ENCODE measurements at regions not wholly inside any gene's neighbourhood (a gene's known extent, or its start where the extent isn't known, plus 50 kb on each side); places are given as distances from the start of the nearest gene placed in this dataset.
"Not testable (repeated sequence)": the region's sequence is repeated elsewhere in the genome, so short reads cannot be mapped to it uniquely, and the experiment has no call there.

DNA sequence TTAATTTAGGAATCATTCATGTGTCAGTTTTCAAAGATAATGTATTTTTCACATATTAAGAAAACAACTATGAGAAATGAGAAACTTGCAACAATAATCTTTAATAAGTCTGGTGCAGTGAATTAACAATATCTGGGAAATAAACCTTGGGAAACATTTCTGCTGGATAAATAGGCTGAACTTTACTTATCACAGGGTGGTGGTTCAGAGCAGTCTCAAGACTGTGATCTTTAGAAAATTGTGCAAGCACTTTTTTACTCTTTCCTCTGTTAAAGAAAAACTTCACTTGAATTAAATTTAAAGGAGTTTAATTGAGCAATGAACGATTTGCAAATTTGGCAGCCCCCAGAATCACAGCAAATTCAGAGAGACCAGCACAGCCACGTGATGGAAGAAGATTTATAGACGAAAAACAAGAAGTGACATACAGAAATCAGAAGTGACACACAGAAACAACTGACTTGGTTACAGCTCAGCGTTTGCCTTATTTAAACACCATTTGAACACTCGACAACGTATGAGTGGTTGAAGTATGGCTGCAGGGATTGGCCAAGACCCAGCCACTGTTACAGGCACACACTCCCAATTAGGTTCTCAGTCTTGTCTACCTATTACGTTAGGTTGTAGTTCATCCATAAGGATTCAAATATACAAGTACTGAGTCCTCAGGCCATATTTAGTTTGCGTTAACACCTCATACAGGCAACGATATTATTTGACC lies 631.9 kb downstream of the SLCO4C1 start:
- no peak for DNase-seq (ENCODE audit: low read depth in 4 of 4, low spot score in 3 of 4)

DNA sequence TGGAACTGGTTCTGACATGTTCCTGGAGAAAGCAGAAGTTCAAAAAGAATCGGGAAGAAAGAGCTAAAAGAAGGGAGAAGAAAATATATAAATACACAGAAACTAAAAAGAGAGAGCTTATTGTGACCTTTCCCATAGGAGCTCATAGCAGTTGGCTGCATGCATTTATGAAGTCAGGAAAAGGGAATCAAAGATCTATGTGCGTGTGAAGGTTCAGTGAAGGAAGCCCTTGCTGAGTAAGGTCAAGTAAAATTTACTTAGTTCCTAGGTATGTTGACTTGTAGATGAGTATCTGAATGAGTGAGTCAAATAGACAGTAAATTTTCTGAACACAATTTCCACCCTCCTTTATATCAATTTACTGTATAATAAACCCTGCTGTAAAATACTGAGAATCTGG lies 632.5 kb downstream of the SLCO4C1 start:
- no peak for DNase-seq (ENCODE audit: low read depth in 4 of 4, low spot score in 3 of 4)

DNA sequence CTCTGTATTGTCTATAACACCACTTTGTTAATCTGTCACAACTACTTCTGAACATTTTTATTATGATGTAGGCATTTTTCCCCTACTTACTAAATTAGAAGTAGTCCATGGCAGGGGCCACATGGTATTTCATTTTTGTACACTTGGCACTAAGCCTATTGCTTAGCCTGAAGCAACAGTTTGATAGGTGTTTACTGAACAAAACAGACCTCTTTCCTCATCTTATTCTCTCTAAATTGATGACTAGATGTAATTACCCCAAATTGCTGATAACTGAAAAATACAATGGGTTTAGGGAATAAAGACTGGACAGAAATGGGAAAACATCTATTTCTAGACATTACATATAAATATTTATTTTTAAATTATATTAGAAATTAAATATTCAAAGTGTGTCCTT lies 633.8 kb downstream of the SLCO4C1 start:
- no peak for DNase-seq (ENCODE audit: low read depth in 4 of 4, low spot score in 3 of 4)

- no peak for DNase-seq (ENCODE audit: low read depth in 4 of 4, low spot score in 3 of 4)
These were observed 637.7 kb downstream of the SLCO4C1 start for GRCh38 chr5:101658433-101658832.

DNA sequence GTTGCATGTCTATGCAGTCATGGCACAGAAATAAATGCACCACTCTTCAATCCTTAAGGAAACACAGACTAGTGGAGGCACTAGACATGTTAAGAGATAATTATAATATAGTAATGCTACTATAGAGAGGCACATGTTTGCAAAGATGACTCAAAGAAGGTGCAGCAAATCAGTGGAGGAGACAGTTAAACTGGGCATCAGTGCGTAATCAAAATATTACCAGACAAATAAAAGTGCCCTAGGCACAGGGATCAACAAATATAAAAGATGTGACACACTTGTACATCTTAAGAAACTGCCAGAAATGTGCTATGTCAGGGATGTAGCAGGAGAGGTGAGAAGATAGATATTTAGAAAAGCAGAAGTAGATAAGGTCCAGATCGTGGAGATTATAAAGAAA lies 642.1 kb downstream of the SLCO4C1 start:
- DNase-seq (ENCODE audit: low read depth in 4 of 4, low spot score in 3 of 4), result no peak

- DNase-seq (ENCODE audit: low read depth in 4 of 4, low spot score in 3 of 4), result no peak
These were observed 648.2 kb downstream of the SLCO4C1 start for GRCh38 chr5:101647861-101648260.

DNA sequence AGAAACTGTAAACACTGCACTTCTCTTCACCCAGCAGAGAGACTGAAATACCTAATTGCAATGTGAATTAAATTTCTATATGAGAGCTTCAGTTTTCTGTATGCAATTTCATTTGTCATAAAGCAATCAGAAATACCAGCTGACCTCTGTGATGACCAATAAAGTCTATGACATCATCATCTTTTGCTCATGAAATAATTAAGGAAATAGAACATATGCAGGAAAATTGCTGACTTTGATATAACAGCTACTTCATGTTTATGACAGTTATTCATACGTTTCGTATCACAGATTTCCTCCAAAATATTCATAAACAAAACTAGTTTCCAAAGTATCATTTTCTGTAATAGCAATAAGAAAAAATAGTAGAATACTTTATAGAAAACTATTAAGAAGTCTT lies 652.3 kb downstream of the SLCO4C1 start:
- no peak for DNase-seq (ENCODE audit: low read depth in 4 of 4, low spot score in 3 of 4)

DNA sequence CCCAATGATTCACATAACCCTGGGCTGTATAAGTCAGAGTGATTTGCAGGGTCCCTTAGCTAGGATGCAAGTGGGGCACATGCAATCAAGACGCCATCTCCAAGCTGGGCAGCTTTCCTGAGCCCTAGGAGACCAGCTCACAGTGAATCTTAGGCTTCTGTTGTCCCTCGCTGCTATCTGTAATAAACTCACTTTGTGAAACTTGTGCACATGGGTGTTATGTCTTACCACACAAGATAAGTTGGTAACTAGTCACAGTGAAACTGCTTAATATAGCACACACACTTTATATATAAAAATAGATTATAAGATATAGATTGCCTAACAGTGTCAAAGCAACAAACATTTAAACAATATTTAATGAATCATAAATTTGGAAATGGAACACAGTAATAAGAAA lies 658.5 kb downstream of the SLCO4C1 start:
- DNase-seq (ENCODE audit: low read depth in 4 of 4, low spot score in 3 of 4), result no peak

DNA sequence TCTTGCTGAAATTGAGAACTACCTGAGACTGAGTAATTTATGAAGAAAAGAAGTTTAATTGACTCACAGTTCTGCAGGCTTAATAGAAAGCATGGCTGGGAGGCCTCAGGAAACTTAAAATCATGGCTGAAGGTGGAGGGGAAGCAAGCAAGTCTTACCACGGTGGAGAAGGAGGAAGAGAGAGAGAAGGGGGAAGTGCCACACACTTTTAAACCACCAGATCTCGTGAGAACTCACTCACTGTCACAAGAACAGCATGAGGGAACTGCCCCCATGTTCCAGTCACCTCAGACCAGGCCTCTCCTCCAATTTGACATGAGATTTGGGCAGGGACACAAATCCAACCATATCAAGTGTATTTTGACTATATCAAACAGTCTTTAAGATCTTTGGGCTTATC lies 668.3 kb downstream of the SLCO4C1 start:
- not testable (repeated sequence) for DNase-seq (ENCODE audit: low read depth in 4 of 4, low spot score in 3 of 4)

GRCh38 chr5:101626572-101626971 lies 669.5 kb downstream of the SLCO4C1 start:
- DNase-seq (ENCODE audit: low read depth in 4 of 4, low spot score in 3 of 4), result no peak

DNA sequence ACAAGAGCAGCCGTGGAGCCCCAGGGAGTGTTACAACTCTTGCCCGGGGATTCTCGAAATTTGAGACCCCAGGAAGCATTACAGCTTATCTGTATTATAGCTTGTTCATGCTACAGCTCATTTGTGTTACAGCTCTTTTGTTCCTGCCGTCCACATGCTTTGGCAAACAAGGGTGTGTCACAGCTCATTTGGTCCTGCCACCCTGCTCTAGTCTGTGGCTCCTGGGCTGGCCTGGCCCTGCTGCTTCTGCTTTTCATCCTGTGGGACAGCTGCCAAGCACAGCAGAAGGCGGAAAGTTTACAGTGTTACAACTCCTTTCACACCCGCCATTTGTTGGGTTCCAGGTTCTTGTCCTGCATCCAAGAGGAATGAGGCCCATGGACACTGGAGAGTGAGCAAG lies 685.0 kb downstream of the SLCO4C1 start:
- no peak for DNase-seq (ENCODE audit: low read depth in 4 of 4, low spot score in 3 of 4)

- no peak for DNase-seq (ENCODE audit: low read depth in 4 of 4, low spot score in 3 of 4)
These were observed 687.8 kb downstream of the SLCO4C1 start for GRCh38 chr5:101608322-101608721.

DNA sequence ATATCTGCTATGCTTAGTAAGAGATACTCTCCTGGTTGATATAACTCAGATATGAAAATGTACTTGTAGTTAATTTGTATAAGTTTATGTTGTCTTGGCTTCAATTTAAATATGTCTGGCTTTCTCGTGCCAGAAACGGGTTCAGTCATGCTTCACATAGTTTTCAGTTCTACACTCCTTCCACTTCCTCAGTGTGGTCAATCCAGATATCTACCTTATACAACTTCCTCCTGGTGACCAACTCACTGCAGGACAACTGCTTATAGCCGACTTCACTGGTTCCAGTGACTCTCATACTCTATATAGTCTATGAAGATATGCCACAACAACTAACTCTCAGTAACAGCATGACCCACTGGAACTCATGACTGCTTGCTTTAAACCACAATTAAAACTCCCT lies 690.4 kb downstream of the SLCO4C1 start:
- DNase-seq (ENCODE audit: low read depth in 4 of 4, low spot score in 3 of 4), result no peak

DNA sequence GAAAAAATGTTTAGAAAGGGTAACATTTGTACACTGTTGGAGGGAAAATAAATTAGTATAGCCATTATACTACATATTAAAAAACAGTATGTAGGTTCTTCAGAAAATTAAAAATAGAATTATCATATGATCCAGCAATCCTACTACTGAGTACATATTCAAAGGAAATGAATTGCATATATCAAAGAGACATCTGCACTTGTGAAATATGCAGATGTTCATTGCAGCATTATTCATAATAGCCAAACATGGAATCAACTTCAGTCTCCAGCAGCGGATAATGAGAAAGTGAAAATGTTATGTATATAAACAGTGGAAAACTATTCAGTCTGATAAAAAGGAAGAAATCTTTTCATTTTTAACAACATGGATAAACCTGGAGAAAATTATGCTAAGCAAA lies 695.5 kb downstream of the SLCO4C1 start:
- no peak for DNase-seq (ENCODE audit: low read depth in 4 of 4, low spot score in 3 of 4)

GRCh38 chr5:101590384-101590783 lies 687.3 kb upstream of the ST8SIA4 start:
- no peak for DNase-seq (ENCODE audit: low read depth in 4 of 4, low spot score in 3 of 4)

GRCh38 chr5:101585366-101585765 lies 682.3 kb upstream of the ST8SIA4 start:
- no peak for DNase-seq (ENCODE audit: low read depth in 4 of 4, low spot score in 3 of 4)

- no peak for DNase-seq (ENCODE audit: low read depth in 4 of 4, low spot score in 3 of 4)
These were observed 677.5 kb upstream of the ST8SIA4 start for GRCh38 chr5:101580591-101580990.

DNA sequence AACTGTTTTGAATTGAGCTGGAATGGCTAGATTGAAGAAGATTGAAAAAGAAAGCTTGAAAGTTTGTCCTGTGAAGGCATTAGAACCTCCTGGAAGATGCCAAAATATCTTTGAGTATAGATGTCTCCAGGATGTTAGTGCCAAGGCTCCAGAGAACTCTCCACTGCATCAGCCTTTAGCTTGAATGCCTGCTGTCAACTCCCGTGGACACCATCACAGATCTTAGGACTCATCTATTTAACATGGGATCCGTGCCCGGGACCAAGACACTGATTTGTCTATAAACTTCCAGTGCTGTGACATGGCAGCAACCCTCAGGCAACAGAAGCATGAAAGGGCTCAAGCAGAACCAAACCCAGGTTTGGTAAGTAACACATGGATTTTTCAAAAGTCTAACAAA lies 670.9 kb upstream of the ST8SIA4 start:
- no peak for DNase-seq (ENCODE audit: low read depth in 4 of 4, low spot score in 3 of 4)

- DNase-seq (ENCODE audit: low read depth in 4 of 4, low spot score in 3 of 4), result no peak
These were observed 657.9 kb upstream of the ST8SIA4 start for GRCh38 chr5:101561018-101561417.

DNA sequence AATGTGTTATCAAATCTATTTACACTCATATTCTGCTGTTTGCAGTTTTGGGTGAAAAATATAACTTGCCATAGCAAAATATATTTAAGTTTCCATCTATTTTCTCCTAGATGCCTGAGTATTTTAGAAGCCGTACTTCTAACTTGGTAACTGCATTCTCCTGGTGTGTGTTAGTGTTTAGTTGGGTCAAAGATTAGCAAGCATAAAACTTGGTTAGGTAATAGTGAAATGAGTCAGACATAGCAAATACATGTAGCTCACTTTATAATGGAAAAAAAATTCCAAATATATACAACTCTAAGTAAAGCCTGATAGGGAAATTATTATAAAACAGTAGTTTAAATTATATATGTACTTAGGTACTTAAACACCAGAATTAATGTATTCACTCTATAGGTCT lies 640.7 kb upstream of the ST8SIA4 start:
- DNase-seq (ENCODE audit: low read depth in 4 of 4, low spot score in 3 of 4), result no peak

DNA sequence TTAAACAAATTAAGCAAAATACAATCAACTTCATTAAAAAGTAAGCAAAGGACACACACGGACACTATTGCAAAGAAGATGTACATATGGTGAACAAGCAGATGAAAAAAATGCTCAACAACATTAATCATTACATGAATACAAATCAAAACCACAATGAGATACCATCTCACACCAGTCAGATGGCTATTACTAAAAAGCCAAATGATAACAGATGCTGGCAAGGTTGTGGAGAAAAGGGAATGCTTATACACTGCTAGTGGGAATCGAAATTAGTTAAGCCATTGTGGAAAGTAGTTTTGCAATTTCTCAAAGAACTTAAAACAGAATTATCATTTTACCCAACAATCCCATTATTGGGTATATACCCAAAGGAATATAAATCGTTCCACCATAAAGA lies 636.2 kb upstream of the ST8SIA4 start:
- no peak for DNase-seq (ENCODE audit: low read depth in 4 of 4, low spot score in 3 of 4)

DNA sequence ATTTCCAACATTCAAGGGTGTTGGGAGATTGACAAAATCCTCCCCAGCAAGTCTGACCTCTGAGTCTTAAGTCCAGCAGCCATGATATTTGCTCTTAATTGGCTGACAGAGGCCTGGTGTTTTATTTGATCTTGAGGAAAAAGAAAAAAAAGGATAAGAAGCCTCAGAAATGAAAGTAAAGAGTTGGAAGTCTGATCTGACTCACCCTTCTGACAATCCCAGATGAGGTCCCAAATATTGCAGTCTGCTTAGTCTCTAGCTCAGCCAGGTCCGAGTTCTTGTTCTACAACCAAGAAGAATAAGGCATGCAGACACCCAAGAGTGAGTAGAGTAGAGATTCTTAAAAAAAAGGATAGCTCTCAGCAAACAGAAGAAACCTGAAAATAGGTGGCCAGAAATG lies 632.5 kb upstream of the ST8SIA4 start:
- DNase-seq (ENCODE audit: low read depth in 4 of 4, low spot score in 3 of 4), result no peak

GRCh38 chr5:101534491-101535110 lies 631.5 kb upstream of the ST8SIA4 start:
- DNase-seq (ENCODE audit: low read depth in 4 of 4, low spot score in 3 of 4), result no peak
